ENCODE measurements at regions not wholly inside any gene's neighbourhood (a gene's known extent, or its start where the extent isn't known, plus 50 kb on each side); places are given as distances from the start of the nearest gene placed in this dataset.

- intact Hi-C loops (cut with micrococcal nuclease; ENCODE audit: unreplicated experiment) = no loop called here
- Mint-ChIP-seq H3K9me3 (ENCODE audit: low read depth, unreplicated experiment) (peaks cover 2% of the 10 kb centered on the region), H3K36me3 (ENCODE audit: insufficient read depth, unreplicated experiment) (no peaks in the 10 kb centered on the region), H3K4me3 (ENCODE audit: low read depth, unreplicated experiment) (no peak overlapping the region), H3K4me1 (ENCODE audit: low read depth, unreplicated experiment) (no peaks in the 10 kb centered on the region), H3K27me3 (ENCODE audit: unreplicated experiment) (peaks cover 62% of the 10 kb centered on the region), H3K27ac (ENCODE audit: unreplicated experiment) (no peak overlapping the region)
- BruUV-seq (replicated peaks) = no TSS peak
- DNase-seq = no peak
- CTCF ChIA-PET = interaction anchor here (0.7 kb wide), 1 partner anchor 10 kb away, joined by 3 read pairs; no protein-coding TSS in a partner anchor
- TF ChIP-seq CTCF (IDR thresholded peaks at IDR 0.05; ENCODE audit: unreplicated experiment) = no peak
These were observed 86.2 kb upstream of the FRMD4B start for GRCh38 chr3:69472093-69472492.

GRCh38 chr3:69463531-69463930 lies 77.6 kb upstream of the FRMD4B start:
- CTCF ChIA-PET = no interaction called here
- TF ChIP-seq CTCF (IDR thresholded peaks at IDR 0.05; ENCODE audit: unreplicated experiment) = no peak
- peaks cover 10% of the 10 kb centered on the region for H3K27me3 Mint-ChIP-seq (ENCODE audit: unreplicated experiment)
- DNase-seq = no peak
- H3K27ac Mint-ChIP-seq (ENCODE audit: unreplicated experiment) = no peak overlapping the region
- intact Hi-C loops (cut with micrococcal nuclease; ENCODE audit: unreplicated experiment) = no loop called here
- no TSS peak for BruUV-seq (replicated peaks)
- no peaks in the 10 kb centered on the region for H3K4me1 Mint-ChIP-seq (ENCODE audit: low read depth, unreplicated experiment)
- H3K36me3 Mint-ChIP-seq (ENCODE audit: insufficient read depth, unreplicated experiment) = no peaks in the 10 kb centered on the region
- H3K4me3 Mint-ChIP-seq (ENCODE audit: low read depth, unreplicated experiment) = no peak overlapping the region
- H3K9me3 Mint-ChIP-seq (ENCODE audit: low read depth, unreplicated experiment) = no peaks in the 10 kb centered on the region

GRCh38 chr3:69462826-69463100 lies 76.9 kb upstream of the FRMD4B start:
- Mint-ChIP-seq H3K4me3 (ENCODE audit: low read depth, unreplicated experiment) (no peak overlapping the region), H3K27me3 (ENCODE audit: unreplicated experiment) (peaks cover 2% of the 10 kb centered on the region), H3K4me1 (ENCODE audit: low read depth, unreplicated experiment) (no peaks in the 10 kb centered on the region), H3K9me3 (ENCODE audit: low read depth, unreplicated experiment) (no peaks in the 10 kb centered on the region), H3K36me3 (ENCODE audit: insufficient read depth, unreplicated experiment) (no peaks in the 10 kb centered on the region), H3K27ac (ENCODE audit: unreplicated experiment) (no peak overlapping the region)
- no TSS peak for BruUV-seq (replicated peaks)
- no peak for TF ChIP-seq CTCF (IDR thresholded peaks at IDR 0.05; ENCODE audit: unreplicated experiment)
- CTCF ChIA-PET = interaction anchor here (0.5 kb wide), 2 partner anchors 9 to 85 kb away, joined by 3 to 4 read pairs; no protein-coding TSS in a partner anchor
- intact Hi-C loops (cut with micrococcal nuclease; ENCODE audit: unreplicated experiment) = no loop called here
- DNase-seq = no peak

- no peak overlapping the region for H3K4me3 Mint-ChIP-seq (ENCODE audit: low read depth, unreplicated experiment)
- intact Hi-C loops (cut with micrococcal nuclease; ENCODE audit: unreplicated experiment) = no loop called here
- CTCF ChIA-PET = interaction anchor here (0.5 kb wide), 2 partner anchors 10 to 85 kb away, joined by 3 to 4 read pairs; no protein-coding TSS in a partner anchor
These were observed 76.3 kb upstream of the FRMD4B start for GRCh38 chr3:69462022-69462825.

More at GRCh38 chr3:69462022-69462825, 76.3 kb upstream of the FRMD4B start:
- no peaks in the 10 kb centered on the region for H3K27me3 Mint-ChIP-seq (ENCODE audit: unreplicated experiment)
- H3K27ac Mint-ChIP-seq (ENCODE audit: unreplicated experiment) = no peak overlapping the region
- no peak for DNase-seq
- no peaks in the 10 kb centered on the region for H3K4me1 Mint-ChIP-seq (ENCODE audit: low read depth, unreplicated experiment)
- no peaks in the 10 kb centered on the region for H3K36me3 Mint-ChIP-seq (ENCODE audit: insufficient read depth, unreplicated experiment)
- TF ChIP-seq CTCF (IDR thresholded peaks at IDR 0.05; ENCODE audit: unreplicated experiment) = no peak
- no peaks in the 10 kb centered on the region for H3K9me3 Mint-ChIP-seq (ENCODE audit: low read depth, unreplicated experiment)
- BruUV-seq (replicated peaks) = no TSS peak

Measured in Calu3 (cell line).